Panc1 (cell line): ENCODE measurements at regions not wholly inside any gene's neighbourhood (a gene's known extent, or its start where the extent isn't known, plus 50 kb on each side); places are given as distances from the start of the nearest gene placed in this dataset.

Experiments
- ATAC-seq: fragments of 200-7000 bp; cut with Tn5 transposase; 2 replicates; pipeline ENCODE4 v1.9.1; 2020; ENCODE audit warnings: mild to moderate bottlenecking, moderate library complexity
- BruUV-seq: library from RNA; stranded (reverse); fragments of 400-500 nt; replicated peaks from 2 replicates; lab custom pipeline; 2021; lab: Mats Ljungman, UMichigan
- CTCF ChIA-PET: fragments of 300-600 bp; sonication (Branson Sonifier 250); formaldehyde crosslinking; loops from one replicate; lab custom pipeline; 2022; ENCODE audit warnings: antibody characterized with exemption; lab: Charles Lee
- POLR2A ChIA-PET: fragments of 300-600 bp; sonication (Branson Sonifier 250); formaldehyde crosslinking; loops from one replicate; lab custom pipeline; 2022; ENCODE audit warnings: antibody characterized with exemption; lab: Charles Lee
- DNase-seq: peaks from one replicate; pipeline ENCODE4 v3.0.0-alpha.2; 2010; ENCODE audit warnings: low read depth, low spot score
- H3K27ac ChIP-seq: 2 replicates; pipeline ENCODE4 v1.5.1; 2011; ENCODE audit warnings: mild to moderate bottlenecking, low read length, inconsistent platforms
- H3K27me3 ChIP-seq: fragments of 200-500 bp; sonication (Bioruptor generic); 2 replicates; pipeline ENCODE4 v1.6.0; 2014; ENCODE audit warnings: low read length, inconsistent platforms; ENCODE audit not compliant: control insufficient read depth, insufficient read depth
- H3K36me3 ChIP-seq: fragments of 200-500 bp; sonication (Bioruptor generic); 2 replicates; pipeline ENCODE4 v1.5.1; 2014; ENCODE audit warnings: inconsistent platforms, mild to moderate bottlenecking, low read length, moderate library complexity; ENCODE audit not compliant: control insufficient read depth, insufficient read depth
- H3K4me1 ChIP-seq: 2 replicates; pipeline ENCODE4 v1.5.1; 2011; ENCODE audit warnings: inconsistent platforms, mild to moderate bottlenecking, low read length, moderate library complexity; ENCODE audit not compliant: control insufficient read depth, insufficient read depth
- H3K4me3 ChIP-seq, 2 experiments: 2 replicates each; pipeline ENCODE4 v1.5.1; 2011 to 2012; ENCODE audit warnings: low read depth in 2 of 2, low read length in 2 of 2, mild to moderate bottlenecking in 2 of 2, inconsistent platforms in 1 of 2, moderate library complexity in 1 of 2
- H3K9me3 ChIP-seq: fragments of 200-500 bp; sonication (Bioruptor generic); 2 replicates; pipeline ENCODE4 v1.5.1; 2014; ENCODE audit warnings: low read depth, mild to moderate bottlenecking, inconsistent platforms, low read length, moderate library complexity; ENCODE audit not compliant: control insufficient read depth, insufficient read depth
- POLR2AphosphoS5 ChIP-seq: IDR thresholded peaks from 2 replicates; pipeline ENCODE4 v1.6.1; 2012; ENCODE audit warnings: mild to moderate bottlenecking, low read depth, low read length, moderate library complexity
- SIN3A ChIP-seq: IDR thresholded peaks from 2 replicates; pipeline ENCODE4 v1.6.1; 2012; ENCODE audit warnings: low read depth, mild to moderate bottlenecking, low read length, moderate library complexity, borderline replicate concordance; ENCODE audit not compliant: insufficient read depth
- TCF7L2 ChIP-seq: IDR thresholded peaks from 2 replicates; pipeline ENCODE4 v1.6.1; 2011; ENCODE audit warnings: mild to moderate bottlenecking, low read depth, low read length, inconsistent platforms
- in situ Hi-C: cut with HindIII; loops from 2 replicates; pipeline ENCODE4 v1.10.0; 2016; ENCODE audit warnings: low sequenced_read_pairs, low pct_unique_long_range_greater_than_20kb
- intact Hi-C: fragments of 100-400 bp; cut with micrococcal nuclease; formaldehyde crosslinking; loops from one replicate; pipeline ENCODE4 v1.10.0; 2022; ENCODE audit not compliant: unreplicated experiment
- TF ChIP-seq, protein P1 (sequence below), 2 experiments: IDR thresholded peaks; 2 replicates each; pipeline ENCODE4 v1.6.1; 2011 to 2012; ENCODE audit warnings: low read depth in 2 of 2, control low read depth in 1 of 2, low read length in 1 of 2, mild to moderate bottlenecking in 1 of 2, moderate library complexity in 1 of 2; ENCODE audit not compliant: insufficient read depth in 1 of 2
- TF ChIP-seq, protein P2 (sequence below): fragments of 450-650 bp; IDR thresholded peaks from 2 replicates; pipeline ENCODE4 v1.5.1; 2017; ENCODE audit warnings: mild to moderate bottlenecking

DNA sequence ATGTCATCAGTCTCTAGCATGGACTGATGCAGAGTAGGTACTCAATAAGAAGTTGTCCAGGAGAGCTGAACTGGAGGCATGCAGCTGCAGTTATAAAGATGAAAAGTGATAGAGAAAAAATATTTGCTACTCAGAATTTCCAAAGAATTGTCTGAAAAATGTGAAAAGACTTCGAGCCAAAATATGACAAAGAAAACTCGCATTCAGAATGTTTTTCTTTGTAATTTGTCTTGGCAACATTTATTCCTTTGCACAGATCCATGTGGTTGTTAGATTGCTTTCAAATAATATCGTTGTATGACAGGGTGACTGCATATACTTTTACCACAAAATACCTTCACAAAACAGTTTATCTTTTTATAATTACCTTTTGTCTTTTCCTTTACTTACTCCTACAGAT lies 128.0 kb upstream of the SLC4A4 start:
- Histone ChIP-seq H3K4me3 (no peak overlapping the region), H3K36me3 (no peaks in the 10 kb centered on the region), H3K27me3 (no peaks in the 10 kb centered on the region), H3K9me3 (no peaks in the 10 kb centered on the region), H3K27ac (no peak overlapping the region), H3K4me1 (no peaks in the 10 kb centered on the region)
- ChIA-PET CTCF (no interaction called here), POLR2A (no interaction called here)
- intact Hi-C loops: no loop called here
- ATAC-seq (no peak), DNase-seq (no peak)
- no TSS peak for BruUV-seq
- no peak for TF ChIP-seq POLR2AphosphoS5
- in situ Hi-C loops: no loop called here

DNA sequence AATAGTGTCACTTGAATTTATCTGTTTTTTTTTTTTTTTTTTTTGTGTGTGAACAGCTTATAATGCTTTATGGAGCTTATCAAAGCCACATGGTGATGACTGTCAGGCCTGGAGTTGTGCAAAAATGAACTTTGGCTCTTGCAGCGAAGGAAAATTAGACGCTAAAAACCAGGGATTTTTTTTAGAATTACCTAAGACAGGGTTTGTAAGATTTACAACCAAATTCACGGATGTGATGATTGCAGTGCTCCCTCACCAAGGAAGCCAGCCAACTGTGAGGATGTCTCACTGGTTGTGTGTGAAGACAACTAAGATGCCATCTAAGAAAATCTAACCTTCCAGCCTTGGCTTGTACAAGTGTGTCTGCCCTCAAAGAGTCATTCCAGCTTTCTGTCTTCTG lies 127.1 kb upstream of the SLC4A4 start:
- POLR2A ChIA-PET: no interaction called here
- no peak for ATAC-seq
- no peak overlapping the region for H3K4me3 ChIP-seq
- no peak overlapping the region for H3K27ac ChIP-seq
- no peaks in the 10 kb centered on the region for H3K4me1 ChIP-seq
- no peak for DNase-seq
- BruUV-seq: no TSS peak
- no peaks in the 10 kb centered on the region for H3K9me3 ChIP-seq
- in situ Hi-C loops (no loop called here), intact Hi-C loops (no loop called here)
- H3K27me3 ChIP-seq: no peaks in the 10 kb centered on the region
- TF ChIP-seq, protein P1, sequence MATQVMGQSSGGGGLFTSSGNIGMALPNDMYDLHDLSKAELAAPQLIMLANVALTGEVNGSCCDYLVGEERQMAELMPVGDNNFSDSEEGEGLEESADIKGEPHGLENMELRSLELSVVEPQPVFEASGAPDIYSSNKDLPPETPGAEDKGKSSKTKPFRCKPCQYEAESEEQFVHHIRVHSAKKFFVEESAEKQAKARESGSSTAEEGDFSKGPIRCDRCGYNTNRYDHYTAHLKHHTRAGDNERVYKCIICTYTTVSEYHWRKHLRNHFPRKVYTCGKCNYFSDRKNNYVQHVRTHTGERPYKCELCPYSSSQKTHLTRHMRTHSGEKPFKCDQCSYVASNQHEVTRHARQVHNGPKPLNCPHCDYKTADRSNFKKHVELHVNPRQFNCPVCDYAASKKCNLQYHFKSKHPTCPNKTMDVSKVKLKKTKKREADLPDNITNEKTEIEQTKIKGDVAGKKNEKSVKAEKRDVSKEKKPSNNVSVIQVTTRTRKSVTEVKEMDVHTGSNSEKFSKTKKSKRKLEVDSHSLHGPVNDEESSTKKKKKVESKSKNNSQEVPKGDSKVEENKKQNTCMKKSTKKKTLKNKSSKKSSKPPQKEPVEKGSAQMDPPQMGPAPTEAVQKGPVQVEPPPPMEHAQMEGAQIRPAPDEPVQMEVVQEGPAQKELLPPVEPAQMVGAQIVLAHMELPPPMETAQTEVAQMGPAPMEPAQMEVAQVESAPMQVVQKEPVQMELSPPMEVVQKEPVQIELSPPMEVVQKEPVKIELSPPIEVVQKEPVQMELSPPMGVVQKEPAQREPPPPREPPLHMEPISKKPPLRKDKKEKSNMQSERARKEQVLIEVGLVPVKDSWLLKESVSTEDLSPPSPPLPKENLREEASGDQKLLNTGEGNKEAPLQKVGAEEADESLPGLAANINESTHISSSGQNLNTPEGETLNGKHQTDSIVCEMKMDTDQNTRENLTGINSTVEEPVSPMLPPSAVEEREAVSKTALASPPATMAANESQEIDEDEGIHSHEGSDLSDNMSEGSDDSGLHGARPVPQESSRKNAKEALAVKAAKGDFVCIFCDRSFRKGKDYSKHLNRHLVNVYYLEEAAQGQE (IDR thresholded peaks at IDR 0.05; ENCODE audit: insufficient read depth in 1 of 2, low read depth in 2 of 2, low read length in 1 of 2): no peak
- TF ChIP-seq SIN3A: no peak
- CTCF ChIA-PET: no interaction called here
- H3K36me3 ChIP-seq: no peaks in the 10 kb centered on the region

DNA sequence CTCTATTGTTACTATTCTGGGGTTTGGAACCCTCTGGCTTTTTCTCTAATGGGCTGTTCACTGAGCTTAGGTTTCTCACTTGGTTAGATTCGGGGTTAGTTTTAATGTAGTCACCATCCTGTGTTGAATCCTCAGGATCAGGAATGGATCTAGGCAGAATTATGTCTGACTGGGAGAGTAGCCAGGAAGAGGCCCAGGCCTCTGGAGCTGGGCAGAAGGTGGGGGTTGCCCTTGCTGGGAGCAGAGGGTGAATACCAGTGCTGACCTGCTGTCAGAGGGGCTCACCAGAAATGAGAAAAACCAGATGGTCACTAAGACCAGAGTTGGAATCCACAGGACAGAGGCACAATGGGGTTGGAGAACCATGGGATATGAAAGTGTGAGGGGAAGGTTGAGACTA lies 126.6 kb upstream of the SLC4A4 start:
- BruUV-seq: no TSS peak
- Histone ChIP-seq H3K4me3 (no peak overlapping the region), H3K9me3 (no peaks in the 10 kb centered on the region), H3K27me3 (no peaks in the 10 kb centered on the region), H3K4me1 (no peaks in the 10 kb centered on the region), H3K27ac (no peak overlapping the region), H3K36me3 (no peaks in the 10 kb centered on the region)
- TF ChIP-seq, protein P1 (IDR thresholded peaks at IDR 0.05; ENCODE audit: insufficient read depth in 1 of 2, low read depth in 2 of 2, low read length in 1 of 2): no peak
- TF ChIP-seq, protein P2, sequence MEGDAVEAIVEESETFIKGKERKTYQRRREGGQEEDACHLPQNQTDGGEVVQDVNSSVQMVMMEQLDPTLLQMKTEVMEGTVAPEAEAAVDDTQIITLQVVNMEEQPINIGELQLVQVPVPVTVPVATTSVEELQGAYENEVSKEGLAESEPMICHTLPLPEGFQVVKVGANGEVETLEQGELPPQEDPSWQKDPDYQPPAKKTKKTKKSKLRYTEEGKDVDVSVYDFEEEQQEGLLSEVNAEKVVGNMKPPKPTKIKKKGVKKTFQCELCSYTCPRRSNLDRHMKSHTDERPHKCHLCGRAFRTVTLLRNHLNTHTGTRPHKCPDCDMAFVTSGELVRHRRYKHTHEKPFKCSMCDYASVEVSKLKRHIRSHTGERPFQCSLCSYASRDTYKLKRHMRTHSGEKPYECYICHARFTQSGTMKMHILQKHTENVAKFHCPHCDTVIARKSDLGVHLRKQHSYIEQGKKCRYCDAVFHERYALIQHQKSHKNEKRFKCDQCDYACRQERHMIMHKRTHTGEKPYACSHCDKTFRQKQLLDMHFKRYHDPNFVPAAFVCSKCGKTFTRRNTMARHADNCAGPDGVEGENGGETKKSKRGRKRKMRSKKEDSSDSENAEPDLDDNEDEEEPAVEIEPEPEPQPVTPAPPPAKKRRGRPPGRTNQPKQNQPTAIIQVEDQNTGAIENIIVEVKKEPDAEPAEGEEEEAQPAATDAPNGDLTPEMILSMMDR: no peak
- TF ChIP-seq TCF7L2 (no peak), SIN3A (no peak), POLR2AphosphoS5 (no peak)
- ATAC-seq (no peak), DNase-seq (no peak)
- CTCF ChIA-PET: no interaction called here
- in situ Hi-C loops (no loop called here), intact Hi-C loops (no loop called here)
- POLR2A ChIA-PET: no interaction called here
